ENCODE measurements at regions not wholly inside any gene's neighbourhood (a gene's known extent, or its start where the extent isn't known, plus 50 kb on each side); places are given as distances from the start of the nearest gene placed in this dataset.
"Not testable (repeated sequence)": the region's sequence is repeated elsewhere in the genome, so short reads cannot be mapped to it uniquely, and the experiment has no call there.

DNA sequence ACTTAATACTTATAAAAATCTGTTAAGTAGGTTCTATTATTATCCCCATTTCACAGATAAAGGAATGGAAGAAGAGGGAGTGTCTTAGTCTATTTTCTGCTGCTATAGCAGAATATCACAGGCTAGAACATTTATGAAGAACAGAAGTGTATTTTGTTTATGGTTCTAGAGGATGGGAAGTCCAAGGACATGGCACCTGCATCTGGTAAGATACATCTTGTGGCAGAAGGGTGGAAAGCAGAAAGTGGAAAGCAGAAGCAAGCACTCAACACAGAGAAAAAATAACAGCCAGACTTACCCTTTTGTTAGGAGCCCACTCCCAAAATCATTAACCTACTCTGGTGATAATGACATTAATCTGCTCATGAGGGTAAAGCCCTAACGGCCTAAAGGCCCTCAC, 422.4 kb downstream of the NPIPA8 start:
- Histone ChIP-seq H3K14ac (ENCODE audit: low read length) (no peak overlapping the region), H3K23ac (ENCODE audit: low read depth, low read length, poor library complexity) (no peak overlapping the region), H3K27me3 (ENCODE audit: control insufficient read depth in 3 of 3, insufficient read depth in 3 of 3, low read depth in 1 of 3, low read length in 3 of 3) (peaks cover 0 to 2% (median 0%) of the 10 kb centered on the region in 3 experiments), H2BK15ac (ENCODE audit: low read length) (no peak overlapping the region), H3K9me3 (replicated peaks in 1 of 2; ENCODE audit: control insufficient read depth in 2 of 2, insufficient read depth in 1 of 2, low read depth in 1 of 2, low read length in 2 of 2) (peaks cover 0 to 7% of the 10 kb centered on the region in 2 donors), H3K79me1 (ENCODE audit: low read depth, low read length) (no peaks in the 10 kb centered on the region), H2BK5ac (ENCODE audit: low read length) (no peak overlapping the region), H3K4ac (ENCODE audit: low read length) (no peak overlapping the region), H4K91ac (ENCODE audit: low read depth, low read length, poor library complexity) (no peak overlapping the region), H3K9ac (ENCODE audit: low read depth, low read length, poor library complexity) (no peak overlapping the region), H3K4me2 (ENCODE audit: insufficient read depth, low read length, poor library complexity, severe bottlenecking) (no peak overlapping the region), H3K36me3 (replicated peaks in 1 of 2; ENCODE audit: control insufficient read depth in 2 of 2, insufficient read depth in 2 of 2, low read length in 2 of 2) (no peaks in the 10 kb centered on the region), H3K4me1 (ENCODE audit: control insufficient read depth in 2 of 2, insufficient read depth in 1 of 2, low read depth in 1 of 2, low read length in 2 of 2) (no peaks in the 10 kb centered on the region), H2AK5ac (ENCODE audit: low read depth, low read length) (no peak overlapping the region), H3K4me3 (ENCODE audit: low read length in 2 of 2) (no peak overlapping the region), H2AFZ (ENCODE audit: low read length) (no peak overlapping the region), H2BK120ac (ENCODE audit: low read depth, low read length) (no peak overlapping the region), H3K18ac (ENCODE audit: low read length) (no peak overlapping the region), H3K27ac (replicated peaks; ENCODE audit: low read length) (no peak overlapping the region), H4K8ac (ENCODE audit: low read depth, low read length) (no peak overlapping the region), H2BK12ac (ENCODE audit: low read length) (no peak overlapping the region)
- no CpG with 5 or more reads among the region's 1 CpG for WGBS, 2 donors (ENCODE audit: extremely low coverage in 2 of 2, insufficient read length in 2 of 2, insufficient replicate concordance in 1 of 2)
- no peak for DNase-seq (ENCODE audit: low spot score)

GRCh38 chr16:17911578-17911977, 425.0 kb downstream of the NPIPA8 start:
- H3K9ac ChIP-seq (ENCODE audit: low read depth, low read length, poor library complexity); H3K27ac ChIP-seq (replicated peaks; ENCODE audit: low read length); H3K4ac ChIP-seq (ENCODE audit: low read length); H3K14ac ChIP-seq (ENCODE audit: low read length); H3K79me1 ChIP-seq (ENCODE audit: low read depth, low read length); H3K4me2 ChIP-seq (ENCODE audit: insufficient read depth, low read length, poor library complexity, severe bottlenecking); H3K9me3 ChIP-seq (replicated peaks in 1 of 2; ENCODE audit: control insufficient read depth in 2 of 2, insufficient read depth in 1 of 2, low read depth in 1 of 2, low read length in 2 of 2); H2BK5ac ChIP-seq (ENCODE audit: low read length); H3K27me3 ChIP-seq (ENCODE audit: control insufficient read depth in 3 of 3, insufficient read depth in 3 of 3, low read depth in 1 of 3, low read length in 3 of 3); H3K36me3 ChIP-seq (replicated peaks in 1 of 2; ENCODE audit: control insufficient read depth in 2 of 2, insufficient read depth in 2 of 2, low read length in 2 of 2); H3K18ac ChIP-seq (ENCODE audit: low read length); H2AFZ ChIP-seq (ENCODE audit: low read length); H2BK120ac ChIP-seq (ENCODE audit: low read depth, low read length); DNase-seq (ENCODE audit: low spot score); H2BK12ac ChIP-seq (ENCODE audit: low read length); H3K4me1 ChIP-seq (ENCODE audit: control insufficient read depth in 2 of 2, insufficient read depth in 1 of 2, low read depth in 1 of 2, low read length in 2 of 2); H3K23ac ChIP-seq (ENCODE audit: low read depth, low read length, poor library complexity); H4K91ac ChIP-seq (ENCODE audit: low read depth, low read length, poor library complexity); H2BK15ac ChIP-seq (ENCODE audit: low read length); H2AK5ac ChIP-seq (ENCODE audit: low read depth, low read length); H3K4me3 ChIP-seq (ENCODE audit: low read length in 2 of 2); H4K8ac ChIP-seq (ENCODE audit: low read depth, low read length): not testable (repeated sequence)
- WGBS, 2 donors (ENCODE audit: extremely low coverage in 2 of 2, insufficient read length in 2 of 2, insufficient replicate concordance in 1 of 2) = no CpG with 5 or more reads among the region's 1 CpG

- H2BK120ac ChIP-seq (ENCODE audit: low read depth, low read length); H3K36me3 ChIP-seq (replicated peaks in 1 of 2; ENCODE audit: control insufficient read depth in 2 of 2, insufficient read depth in 2 of 2, low read length in 2 of 2); H4K91ac ChIP-seq (ENCODE audit: low read depth, low read length, poor library complexity); H4K8ac ChIP-seq (ENCODE audit: low read depth, low read length); DNase-seq (ENCODE audit: low spot score); H2AK5ac ChIP-seq (ENCODE audit: low read depth, low read length); H2BK15ac ChIP-seq (ENCODE audit: low read length); H2AFZ ChIP-seq (ENCODE audit: low read length); H3K4ac ChIP-seq (ENCODE audit: low read length); H2BK5ac ChIP-seq (ENCODE audit: low read length); H3K4me3 ChIP-seq (ENCODE audit: low read length in 2 of 2); H2BK12ac ChIP-seq (ENCODE audit: low read length); H3K4me2 ChIP-seq (ENCODE audit: insufficient read depth, low read length, poor library complexity, severe bottlenecking); H3K18ac ChIP-seq (ENCODE audit: low read length); H3K27ac ChIP-seq (replicated peaks; ENCODE audit: low read length); H3K4me1 ChIP-seq (ENCODE audit: control insufficient read depth in 2 of 2, insufficient read depth in 1 of 2, low read depth in 1 of 2, low read length in 2 of 2); H3K14ac ChIP-seq (ENCODE audit: low read length); H3K9me3 ChIP-seq (replicated peaks in 1 of 2; ENCODE audit: control insufficient read depth in 2 of 2, insufficient read depth in 1 of 2, low read depth in 1 of 2, low read length in 2 of 2); H3K79me1 ChIP-seq (ENCODE audit: low read depth, low read length); H3K27me3 ChIP-seq (ENCODE audit: control insufficient read depth in 3 of 3, insufficient read depth in 3 of 3, low read depth in 1 of 3, low read length in 3 of 3); H3K9ac ChIP-seq (ENCODE audit: low read depth, low read length, poor library complexity); H3K23ac ChIP-seq (ENCODE audit: low read depth, low read length, poor library complexity): not testable (repeated sequence)
- WGBS, 2 donors (ENCODE audit: extremely low coverage in 2 of 2, insufficient read length in 2 of 2, insufficient replicate concordance in 1 of 2) = no CpG with 5 or more reads among the region's 10 CpGs
Measured at GRCh38 chr16:17906626-17907025, 429.9 kb downstream of the NPIPA8 start.

GRCh38 chr16:17901309-17901708, 430.5 kb upstream of the XYLT1 start:
- H2BK12ac ChIP-seq (ENCODE audit: low read length) = no peak overlapping the region
- no peak overlapping the region for H3K18ac ChIP-seq (ENCODE audit: low read length)

More at GRCh38 chr16:17901309-17901708, 430.5 kb upstream of the XYLT1 start:
- Histone ChIP-seq H3K23ac (ENCODE audit: low read depth, low read length, poor library complexity) (no peak overlapping the region), H3K4me3 (ENCODE audit: low read length in 2 of 2) (no peak overlapping the region), H3K27ac (replicated peaks; ENCODE audit: low read length) (no peak overlapping the region), H2BK5ac (ENCODE audit: low read length) (no peak overlapping the region), H3K4me1 (ENCODE audit: control insufficient read depth in 2 of 2, insufficient read depth in 1 of 2, low read depth in 1 of 2, low read length in 2 of 2) (no peaks in the 10 kb centered on the region), H2BK120ac (ENCODE audit: low read depth, low read length) (no peak overlapping the region), H4K91ac (ENCODE audit: low read depth, low read length, poor library complexity) (no peak overlapping the region), H3K14ac (ENCODE audit: low read length) (no peak overlapping the region), H3K36me3 (replicated peaks in 1 of 2; ENCODE audit: control insufficient read depth in 2 of 2, insufficient read depth in 2 of 2, low read length in 2 of 2) (no peaks in the 10 kb centered on the region), H2AK5ac (ENCODE audit: low read depth, low read length) (no peak overlapping the region), H2AFZ (ENCODE audit: low read length) (no peak overlapping the region), H3K9ac (ENCODE audit: low read depth, low read length, poor library complexity) (no peak overlapping the region), H3K79me1 (ENCODE audit: low read depth, low read length) (no peaks in the 10 kb centered on the region), H3K4me2 (ENCODE audit: insufficient read depth, low read length, poor library complexity, severe bottlenecking) (no peak overlapping the region), H3K9me3 (replicated peaks in 1 of 2; ENCODE audit: control insufficient read depth in 2 of 2, insufficient read depth in 1 of 2, low read depth in 1 of 2, low read length in 2 of 2) (no peaks in the 10 kb centered on the region), H3K4ac (ENCODE audit: low read length) (no peak overlapping the region), H2BK15ac (ENCODE audit: low read length) (no peak overlapping the region), H4K8ac (ENCODE audit: low read depth, low read length) (no peak overlapping the region), H3K27me3 (ENCODE audit: control insufficient read depth in 3 of 3, insufficient read depth in 3 of 3, low read depth in 1 of 3, low read length in 3 of 3) (no peaks in the 10 kb centered on the region)
- DNase-seq (ENCODE audit: low spot score) = no peak
- WGBS, 2 donors (ENCODE audit: extremely low coverage in 2 of 2, insufficient read length in 2 of 2, insufficient replicate concordance in 1 of 2) = no CpG with 5 or more reads among the region's 1 CpG

Measured in neuronal stem cell (in vitro differentiated cells).